Fibroblast of the aortic adventitia (primary cell): ENCODE measurements at regions not wholly inside any gene's neighbourhood (a gene's known extent, or its start where the extent isn't known, plus 50 kb on each side); places are given as distances from the start of the nearest gene placed in this dataset.

ENCODE experiments used
- DNase-seq: peaks from one replicate; pipeline ENCODE4 v3.0.0-alpha.2; 2010; ENCODE audit warnings: low read depth
- H3K4me3 ChIP-seq: 2 replicates; pipeline ENCODE4 v1.5.1; 2011; ENCODE audit warnings: low read depth, mild to moderate bottlenecking, control low read depth, low read length, moderate library complexity
- CTCF ChIP-seq: IDR thresholded peaks from 2 replicates; pipeline ENCODE4 v1.5.1; 2011; ENCODE audit warnings: mild to moderate bottlenecking, low read length, control low read depth, inconsistent platforms; ENCODE audit not compliant: insufficient read depth

- peak; percentile 37 for DNase-seq
- no peak overlapping the region for H3K4me3 ChIP-seq
- TF ChIP-seq CTCF = no peak
Observed at GRCh38 chr14:49954171-49954631, 61.3 kb downstream of the ARF6 start.

GRCh38 chr14:49955024-49955423, 62.1 kb downstream of the ARF6 start:
- TF ChIP-seq CTCF = no peak
- DNase-seq = no peak
- no peak overlapping the region for H3K4me3 ChIP-seq

- H3K4me3 ChIP-seq = no peak overlapping the region
- no peak for TF ChIP-seq CTCF
- DNase-seq = no peak
Observed at GRCh38 chr14:49957089-49957852, 64.4 kb downstream of the ARF6 start.

- H3K4me3 ChIP-seq = no peak overlapping the region
- TF ChIP-seq CTCF = no peak
- no peak for DNase-seq
Observed at GRCh38 chr14:49959822-49960408, 67.0 kb downstream of the ARF6 start.

DNA sequence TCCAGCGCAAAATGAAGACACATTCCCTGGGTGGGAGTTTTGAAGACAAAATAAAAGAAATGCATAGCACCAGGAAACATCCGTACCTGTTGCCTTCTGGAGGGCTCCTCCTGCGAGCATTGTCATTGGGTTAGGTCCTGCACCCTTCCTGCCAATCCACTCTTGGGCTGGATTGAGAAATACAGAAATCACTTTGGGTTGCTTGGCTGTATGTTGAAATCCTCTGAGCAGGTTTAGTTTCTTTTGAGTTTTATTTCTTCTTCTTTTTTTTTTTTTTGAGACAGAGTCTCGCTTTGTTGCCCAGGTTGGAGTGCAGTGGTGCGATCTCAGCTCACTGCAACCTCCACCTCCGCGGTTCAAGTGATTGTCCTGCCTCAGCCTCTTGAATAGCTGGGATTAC, 67.6 kb downstream of the ARF6 start:
- no peak for TF ChIP-seq CTCF
- DNase-seq = no peak
- no peak overlapping the region for H3K4me3 ChIP-seq

DNA sequence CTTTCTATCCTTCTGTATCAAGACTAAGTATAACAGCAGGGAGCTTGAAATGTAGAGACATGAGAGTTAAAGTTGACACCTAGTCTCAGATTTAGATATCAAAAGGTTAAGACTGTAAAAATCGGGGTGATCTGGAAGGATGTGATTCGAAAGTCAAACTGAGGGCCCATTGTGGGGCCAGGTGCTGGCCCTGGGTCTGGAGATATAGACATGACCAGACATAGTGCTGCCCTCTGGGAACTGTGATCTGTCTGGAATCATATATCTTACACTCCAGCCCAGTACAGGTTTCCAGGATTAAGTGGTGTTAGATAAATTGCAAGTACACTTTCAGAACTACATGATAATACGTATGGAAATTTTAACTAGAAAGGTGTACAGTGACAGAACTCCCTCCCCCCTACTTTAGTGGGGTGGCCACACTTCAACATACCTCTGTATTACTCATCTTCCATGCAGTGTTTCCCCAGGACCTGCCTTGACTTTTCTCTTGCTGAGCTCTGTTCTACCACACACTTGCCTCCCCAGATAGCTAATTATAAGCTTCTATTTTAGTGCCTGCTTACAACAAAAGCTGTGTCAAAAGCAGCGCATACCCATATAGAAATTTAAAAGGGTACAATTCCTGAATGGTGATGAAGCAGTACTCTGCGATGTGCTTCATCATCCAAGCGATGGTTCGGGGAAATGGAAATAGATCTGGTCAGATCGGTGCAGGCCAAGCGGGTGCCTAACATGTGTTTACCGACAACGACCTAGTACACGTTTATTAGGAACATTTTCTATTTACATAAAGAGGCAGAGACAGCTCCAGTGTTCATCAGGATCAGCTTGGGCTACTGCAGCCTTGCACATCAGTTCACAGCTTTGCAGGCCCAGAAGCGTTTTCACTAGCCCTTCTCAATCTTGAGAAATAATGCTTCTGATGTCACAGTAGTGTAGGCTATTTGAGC, 68.7 kb downstream of the ARF6 start:
- TF ChIP-seq CTCF = no peak
- DNase-seq = no peak

More for the DNA sequence above, 68.7 kb downstream of the ARF6 start:
- no peak overlapping the region for H3K4me3 ChIP-seq
